ENCODE measurements at regions not wholly inside any gene's neighbourhood (a gene's known extent, or its start where the extent isn't known, plus 50 kb on each side); places are given as distances from the start of the nearest gene placed in this dataset.

- TF ChIP-seq CTCF (conservative IDR thresholded peaks at IDR 0.05) (no peak), EZH2 (IDR thresholded peaks at IDR 0.05; ENCODE audit: low read depth) (no peak)
Measured at GRCh38 chr16:86347090-86347489, 163.2 kb upstream of the FOXF1 start.

Measured in PC-9 (cell line).